ENCODE measurements at regions not wholly inside any gene's neighbourhood (a gene's known extent, or its start where the extent isn't known, plus 50 kb on each side); places are given as distances from the start of the nearest gene placed in this dataset.

GRCh38 chr14:81691931-81692330 lies 158.3 kb upstream of the SEL1L start:
- Histone ChIP-seq H3K27ac (ENCODE audit: low read length) (no peak overlapping the region), H3K27me3 (replicated peaks in 1 of 2; ENCODE audit: control insufficient read depth in 2 of 2, extremely low read depth in 1 of 2, insufficient read depth in 2 of 2, low read length in 1 of 2) (no peaks in the 10 kb centered on the region), H3K9me3 (no peaks in the 10 kb centered on the region), H3K4me3 (ENCODE audit: control insufficient read depth in 1 of 2, extremely low read depth in 1 of 2, low read length in 1 of 2) (no peak overlapping the region), H3K36me3 (ENCODE audit: control insufficient read depth in 2 of 2, extremely low read depth in 1 of 2, insufficient read depth in 1 of 2, low read length in 1 of 2) (no peaks in the 10 kb centered on the region), H3K4me1 (ENCODE audit: control insufficient read depth in 1 of 2, extremely low read depth in 1 of 2, insufficient read depth in 2 of 2, low read length in 2 of 2) (no peaks in the 10 kb centered on the region)
- DNase-seq (no peak), ATAC-seq (replicated peaks in 1 of 4) (no peak)
- Mint-ChIP-seq H3K4me1 (no peaks in the 10 kb centered on the region), H3K9me3 (no peaks in the 10 kb centered on the region), H3K27ac (no peak overlapping the region), H3K27me3 (no peaks in the 10 kb centered on the region), H3K4me3 (no peak overlapping the region), H3K36me3 (no peaks in the 10 kb centered on the region)
- ChIA-PET POLR2A (no interaction called here), CTCF (no interaction called here)
- WGBS (ENCODE audit: insufficient coverage): 100% methylated on average over 1 of the region's 3 CpGs

- WGBS (ENCODE audit: insufficient coverage): 100% methylated on average over 1 of the region's 1 CpG
- ChIA-PET CTCF (no interaction called here), POLR2A (interaction anchor here in 1 of 2 donors (0.7 kb wide), 1 partner anchor 480 kb away, joined by 3 read pairs; no protein-coding TSS in a partner anchor)
- peaks cover 0 to 4% of the 10 kb centered on the region in 2 donors for H3K27me3 Mint-ChIP-seq
- no peaks in the 10 kb centered on the region for H3K36me3 ChIP-seq (ENCODE audit: control insufficient read depth in 2 of 2, extremely low read depth in 1 of 2, insufficient read depth in 1 of 2, low read length in 1 of 2)
- H3K4me3 ChIP-seq (ENCODE audit: control insufficient read depth in 1 of 2, extremely low read depth in 1 of 2, low read length in 1 of 2): no peak overlapping the region
- H3K4me3 Mint-ChIP-seq: no peak overlapping the region
- no peaks in the 10 kb centered on the region for H3K4me1 Mint-ChIP-seq
- ATAC-seq (replicated peaks in 1 of 4) (no peak), DNase-seq (no peak)
- H3K27ac ChIP-seq (ENCODE audit: low read length): no peak overlapping the region
- H3K4me1 ChIP-seq (ENCODE audit: control insufficient read depth in 1 of 2, extremely low read depth in 1 of 2, insufficient read depth in 2 of 2, low read length in 2 of 2): no peaks in the 10 kb centered on the region
- no peak overlapping the region for H3K27ac Mint-ChIP-seq
- no peaks in the 10 kb centered on the region for H3K9me3 Mint-ChIP-seq
- H3K9me3 ChIP-seq: no peaks in the 10 kb centered on the region
- no peaks in the 10 kb centered on the region for H3K36me3 Mint-ChIP-seq
- no peaks in the 10 kb centered on the region for H3K27me3 ChIP-seq (replicated peaks in 1 of 2; ENCODE audit: control insufficient read depth in 2 of 2, extremely low read depth in 1 of 2, insufficient read depth in 2 of 2, low read length in 1 of 2)
These were observed 160.8 kb upstream of the SEL1L start for GRCh38 chr14:81694419-81694818.

- H3K4me3 Mint-ChIP-seq: no peak overlapping the region
- Histone ChIP-seq H3K36me3 (ENCODE audit: control insufficient read depth in 2 of 2, extremely low read depth in 1 of 2, insufficient read depth in 1 of 2, low read length in 1 of 2) (no peaks in the 10 kb centered on the region), H3K4me1 (ENCODE audit: control insufficient read depth in 1 of 2, extremely low read depth in 1 of 2, insufficient read depth in 2 of 2, low read length in 2 of 2) (no peaks in the 10 kb centered on the region), H3K4me3 (ENCODE audit: control insufficient read depth in 1 of 2, extremely low read depth in 1 of 2, low read length in 1 of 2) (no peak overlapping the region), H3K27me3 (replicated peaks in 1 of 2; ENCODE audit: control insufficient read depth in 2 of 2, extremely low read depth in 1 of 2, insufficient read depth in 2 of 2, low read length in 1 of 2) (no peaks in the 10 kb centered on the region), H3K27ac (ENCODE audit: low read length) (no peak overlapping the region), H3K9me3 (no peaks in the 10 kb centered on the region)
- no peak overlapping the region for H3K27ac Mint-ChIP-seq
- POLR2A ChIA-PET: no interaction called here
- no peak for DNase-seq
- WGBS (ENCODE audit: insufficient coverage): 49% methylated on average over 2 of the region's 6 CpGs
- CTCF ChIA-PET: no interaction called here
- H3K36me3 Mint-ChIP-seq: no peaks in the 10 kb centered on the region
- H3K4me1 Mint-ChIP-seq: no peaks in the 10 kb centered on the region
- peaks cover 0 to 4% of the 10 kb centered on the region in 2 donors for H3K27me3 Mint-ChIP-seq
- H3K9me3 Mint-ChIP-seq: peaks cover 2 to 14% (median 13%) of the 10 kb centered on the region in 3 donors
- no peak for ATAC-seq (replicated peaks in 1 of 4)
These were observed 176.0 kb upstream of the SEL1L start for GRCh38 chr14:81709681-81710080.

- no peak overlapping the region for H3K4me3 Mint-ChIP-seq
- H3K9me3 Mint-ChIP-seq: peaks cover 2 to 14% (median 8%) of the 10 kb centered on the region in 3 donors
- H3K27me3 Mint-ChIP-seq: peaks cover 0 to 4% of the 10 kb centered on the region in 2 donors
- no peaks in the 10 kb centered on the region for H3K36me3 Mint-ChIP-seq
- ATAC-seq (replicated peaks in 1 of 4): no peak
- 100% methylated on average over 1 of the region's 2 CpGs for WGBS (ENCODE audit: insufficient coverage)
- DNase-seq: peak in 1 of 35 experiments; percentile 1
- H3K27ac Mint-ChIP-seq: no peak overlapping the region
- CTCF ChIA-PET: no interaction called here
- POLR2A ChIA-PET: no interaction called here
- Histone ChIP-seq H3K27me3 (replicated peaks in 1 of 2; ENCODE audit: control insufficient read depth in 2 of 2, extremely low read depth in 1 of 2, insufficient read depth in 2 of 2, low read length in 1 of 2) (no peaks in the 10 kb centered on the region), H3K4me3 (ENCODE audit: control insufficient read depth in 1 of 2, extremely low read depth in 1 of 2, low read length in 1 of 2) (no peak overlapping the region), H3K27ac (ENCODE audit: low read length) (no peak overlapping the region), H3K4me1 (ENCODE audit: control insufficient read depth in 1 of 2, extremely low read depth in 1 of 2, insufficient read depth in 2 of 2, low read length in 2 of 2) (no peaks in the 10 kb centered on the region), H3K9me3 (no peaks in the 10 kb centered on the region), H3K36me3 (ENCODE audit: control insufficient read depth in 2 of 2, extremely low read depth in 1 of 2, insufficient read depth in 1 of 2, low read length in 1 of 2) (no peaks in the 10 kb centered on the region)
- H3K4me1 Mint-ChIP-seq: no peaks in the 10 kb centered on the region
These were observed 176.7 kb upstream of the SEL1L start for GRCh38 chr14:81710232-81710845.

GRCh38 chr14:81715731-81716130 lies 182.1 kb upstream of the SEL1L start:
- no peaks in the 10 kb centered on the region for H3K27me3 ChIP-seq (replicated peaks in 1 of 2; ENCODE audit: control insufficient read depth in 2 of 2, extremely low read depth in 1 of 2, insufficient read depth in 2 of 2, low read length in 1 of 2)
- no peaks in the 10 kb centered on the region for H3K9me3 ChIP-seq
- no peaks in the 10 kb centered on the region for H3K4me1 ChIP-seq (ENCODE audit: control insufficient read depth in 1 of 2, extremely low read depth in 1 of 2, insufficient read depth in 2 of 2, low read length in 2 of 2)
- H3K27me3 Mint-ChIP-seq: peaks cover 0 to 6% of the 10 kb centered on the region in 2 donors
- POLR2A ChIA-PET: no interaction called here
- WGBS (ENCODE audit: insufficient coverage): no CpG with 5 or more reads among the region's 1 CpG
- ATAC-seq (replicated peaks in 1 of 4) (no peak), DNase-seq (no peak)
- H3K4me1 Mint-ChIP-seq: no peaks in the 10 kb centered on the region
- CTCF ChIA-PET: no interaction called here
- H3K27ac ChIP-seq (ENCODE audit: low read length): no peak overlapping the region
- no peaks in the 10 kb centered on the region for H3K36me3 ChIP-seq (ENCODE audit: control insufficient read depth in 2 of 2, extremely low read depth in 1 of 2, insufficient read depth in 1 of 2, low read length in 1 of 2)
- peaks cover 2 to 5% (median 4%) of the 10 kb centered on the region in 3 donors for H3K9me3 Mint-ChIP-seq
- no peaks in the 10 kb centered on the region for H3K36me3 Mint-ChIP-seq
- H3K27ac Mint-ChIP-seq: no peak overlapping the region
- H3K4me3 Mint-ChIP-seq: no peak overlapping the region
- H3K4me3 ChIP-seq (ENCODE audit: control insufficient read depth in 1 of 2, extremely low read depth in 1 of 2, low read length in 1 of 2): no peak overlapping the region

- no peaks in the 10 kb centered on the region for H3K36me3 ChIP-seq (ENCODE audit: control insufficient read depth in 2 of 2, extremely low read depth in 1 of 2, insufficient read depth in 1 of 2, low read length in 1 of 2)
- no peak for DNase-seq
- ChIA-PET CTCF (no interaction called here), POLR2A (no interaction called here)
- H3K4me1 ChIP-seq (ENCODE audit: control insufficient read depth in 1 of 2, extremely low read depth in 1 of 2, insufficient read depth in 2 of 2, low read length in 2 of 2): no peaks in the 10 kb centered on the region
- H3K27ac ChIP-seq (ENCODE audit: low read length): no peak overlapping the region
- Mint-ChIP-seq H3K27me3 (peaks cover 0 to 6% of the 10 kb centered on the region in 2 donors), H3K9me3 (peaks cover 2 to 4% (median 3%) of the 10 kb centered on the region in 3 donors), H3K4me1 (no peaks in the 10 kb centered on the region), H3K27ac (no peak overlapping the region), H3K4me3 (no peak overlapping the region), H3K36me3 (no peaks in the 10 kb centered on the region)
- H3K27me3 ChIP-seq (replicated peaks in 1 of 2; ENCODE audit: control insufficient read depth in 2 of 2, extremely low read depth in 1 of 2, insufficient read depth in 2 of 2, low read length in 1 of 2): no peaks in the 10 kb centered on the region
- H3K9me3 ChIP-seq: no peaks in the 10 kb centered on the region
- H3K4me3 ChIP-seq (ENCODE audit: control insufficient read depth in 1 of 2, extremely low read depth in 1 of 2, low read length in 1 of 2): no peak overlapping the region
- ATAC-seq (replicated peaks in 1 of 4): no peak
- 20% methylated on average over 1 of the region's 6 CpGs for WGBS (ENCODE audit: insufficient coverage)
These were observed 183.3 kb upstream of the SEL1L start for GRCh38 chr14:81716953-81717352.

- ChIA-PET POLR2A (no interaction called here), CTCF (no interaction called here)
- no peaks in the 10 kb centered on the region for H3K36me3 ChIP-seq (ENCODE audit: control insufficient read depth in 2 of 2, extremely low read depth in 1 of 2, insufficient read depth in 1 of 2, low read length in 1 of 2)
- Mint-ChIP-seq H3K4me3 (no peak overlapping the region), H3K9me3 (peaks cover 0 to 4% (median 0%) of the 10 kb centered on the region in 3 donors), H3K27ac (no peak overlapping the region), H3K36me3 (no peaks in the 10 kb centered on the region), H3K27me3 (no peaks in the 10 kb centered on the region), H3K4me1 (no peaks in the 10 kb centered on the region)
- H3K4me1 ChIP-seq (ENCODE audit: control insufficient read depth in 1 of 2, extremely low read depth in 1 of 2, insufficient read depth in 2 of 2, low read length in 2 of 2): no peaks in the 10 kb centered on the region
- WGBS (ENCODE audit: insufficient coverage): no CpG with 5 or more reads among the region's 2 CpGs
- no peaks in the 10 kb centered on the region for H3K9me3 ChIP-seq
- no peak overlapping the region for H3K27ac ChIP-seq (ENCODE audit: low read length)
- DNase-seq (no peak), ATAC-seq (replicated peaks in 1 of 4) (no peak)
- no peak overlapping the region for H3K4me3 ChIP-seq (ENCODE audit: control insufficient read depth in 1 of 2, extremely low read depth in 1 of 2, low read length in 1 of 2)
- no peaks in the 10 kb centered on the region for H3K27me3 ChIP-seq (replicated peaks in 1 of 2; ENCODE audit: control insufficient read depth in 2 of 2, extremely low read depth in 1 of 2, insufficient read depth in 2 of 2, low read length in 1 of 2)
These were observed 190.3 kb upstream of the SEL1L start for GRCh38 chr14:81723956-81724355.
